Keratinocyte (primary cell): ENCODE measurements at regions not wholly inside any gene's neighbourhood (a gene's known extent, or its start where the extent isn't known, plus 50 kb on each side); places are given as distances from the start of the nearest gene placed in this dataset.

Experiments used
- DNase-seq: peaks from one replicate; pipeline ENCODE4 v3.0.0-alpha.2; 2011; ENCODE audit warnings: low read depth, missing footprints, low spot score
- FAIRE-seq: peaks from 2 replicates; lab custom pipeline; 2011; peaks lifted over from hg19 to GRCh38; lab: Jason Lieb, UNC
- H2AFZ ChIP-seq: 2 replicates; pipeline ENCODE4 v1.6.0; 2012; ENCODE audit warnings: low read length, control low read depth, inconsistent platforms; ENCODE audit not compliant: control insufficient read depth
- H3K27ac ChIP-seq: 2 replicates; pipeline ENCODE4 v1.5.1; 2011; ENCODE audit warnings: low read length; ENCODE audit not compliant: control insufficient read depth, insufficient read depth
- H3K27me3 ChIP-seq: 3 replicates; pipeline ENCODE4 v1.6.0; 2011; ENCODE audit warnings: low read length; ENCODE audit not compliant: control insufficient read depth, insufficient read depth; ENCODE audit errors: extremely low read depth
- H3K36me3 ChIP-seq, 2 experiments: 2 replicates in 1 of 2; 3 replicates in 1 of 2; pipeline ENCODE4 v1.5.1; 2011; ENCODE audit warnings: low read length in 2 of 2, mild to moderate bottlenecking in 1 of 2; ENCODE audit not compliant: control insufficient read depth in 2 of 2, insufficient read depth in 2 of 2; ENCODE audit errors: extremely low read depth in 1 of 2
- H3K4me1 ChIP-seq: 3 replicates; pipeline ENCODE4 v1.5.1; 2011; ENCODE audit warnings: low read length; ENCODE audit not compliant: control insufficient read depth, insufficient read depth; ENCODE audit errors: extremely low read depth
- H3K4me2 ChIP-seq: 3 replicates; pipeline ENCODE4 v1.6.0; 2011; ENCODE audit warnings: low read depth, low read length; ENCODE audit not compliant: control insufficient read depth, insufficient read depth; ENCODE audit errors: extremely low read depth
- H3K4me3 ChIP-seq, 3 experiments: fragments of 200-600 bp in 1 of 3; sonication (generic) in 1 of 3; 2 replicates in 2 of 3; 3 replicates in 1 of 3; pipeline ENCODE4 v1.5.1; 2011 to 2016; ENCODE audit warnings: low read length in 3 of 3, mild to moderate bottlenecking in 3 of 3, control low read depth in 2 of 3, inconsistent platforms in 1 of 3, low read depth in 1 of 3, mixed read lengths in 1 of 3, mixed run types in 1 of 3, moderate library complexity in 1 of 3; ENCODE audit not compliant: control insufficient read depth in 2 of 3, insufficient read depth in 2 of 3; ENCODE audit errors: extremely low read depth in 1 of 3
- H3K79me2 ChIP-seq: 2 replicates; pipeline ENCODE4 v1.6.0; 2012; ENCODE audit warnings: low read length; ENCODE audit not compliant: control insufficient read depth, insufficient read depth
- H3K9ac ChIP-seq: 3 replicates; pipeline ENCODE4 v1.6.0; 2011; ENCODE audit warnings: low read length; ENCODE audit not compliant: control insufficient read depth, insufficient read depth; ENCODE audit errors: extremely low read depth
- H3K9me1 ChIP-seq: 3 replicates; pipeline ENCODE4 v1.6.0; 2011; ENCODE audit warnings: low read length; ENCODE audit not compliant: control insufficient read depth, insufficient read depth; ENCODE audit errors: extremely low read depth
- H3K9me3 ChIP-seq: 2 replicates; pipeline ENCODE4 v1.5.1; 2012; ENCODE audit warnings: low read depth, low read length; ENCODE audit not compliant: control insufficient read depth
- H4K20me1 ChIP-seq: 3 replicates; pipeline ENCODE4 v1.6.0; 2011; ENCODE audit warnings: low read length; ENCODE audit not compliant: control insufficient read depth, insufficient read depth; ENCODE audit errors: extremely low read depth
- CTCF ChIP-seq, 3 experiments: IDR thresholded peaks in 1 of 3; conservative IDR thresholded peaks in 1 of 3; optimal IDR thresholded peaks in 1 of 3; 2 replicates in 2 of 3; 3 replicates in 1 of 3; pipeline versions ENCODE3 to v1.5.1; 2011; ENCODE audit warnings: low read length in 3 of 3, mild to moderate bottlenecking in 3 of 3, moderate library complexity in 2 of 3, control low read depth in 1 of 3, inconsistent platforms in 1 of 3; ENCODE audit not compliant: insufficient read depth in 2 of 3; ENCODE audit errors: extremely low read depth in 1 of 3
- EZH2 ChIP-seq: IDR thresholded peaks from one replicate; pipeline ENCODE4 v1.6.1; 2012; ENCODE audit warnings: inconsistent platforms, mild to moderate bottlenecking, low read length, moderate library complexity
- dilution Hi-C: fragments of 300-500 bp; cut with MboI; formaldehyde crosslinking; loops from one replicate; pipeline ENCODE4 v1.7.0; 2020; ENCODE audit warnings: low sequenced_read_pairs; ENCODE audit not compliant: extremely low pct_ligation_motif_present

- H3K4me1 ChIP-seq, result no peaks in the 10 kb centered on the region
- no peaks in the 10 kb centered on the region for H3K27me3 ChIP-seq
- no peak overlapping the region for H3K9ac ChIP-seq
- no peaks in the 10 kb centered on the region for H4K20me1 ChIP-seq
- FAIRE-seq (no peak), DNase-seq (no peak)
- dilution Hi-C loops, result no loop called here
- no peaks in the 10 kb centered on the region for H3K9me1 ChIP-seq
- H3K9me3 ChIP-seq, result no peaks in the 10 kb centered on the region
- no peak overlapping the region for H3K4me2 ChIP-seq
- H3K27ac ChIP-seq, result no peak overlapping the region
- no peak overlapping the region for H3K4me3 ChIP-seq
- H2AFZ ChIP-seq, result no peak overlapping the region
- no peaks in the 10 kb centered on the region for H3K79me2 ChIP-seq
- no peaks in the 10 kb centered on the region for H3K36me3 ChIP-seq
- TF ChIP-seq CTCF (optimal IDR thresholded peaks at IDR 0.05 in 1 of 3, IDR thresholded peaks at IDR 0.05 in 1 of 3, conservative IDR thresholded peaks at IDR 0.05 in 1 of 3; ENCODE audit: extremely low read depth in 1 of 3, insufficient read depth in 2 of 3, low read length in 3 of 3), result no peak
- TF ChIP-seq EZH2, result no peak
Observed at GRCh38 chr9:11872471-11872870, 820.7 kb upstream of the TYRP1 start.

GRCh38 chr9:11874414-11874813, 818.8 kb upstream of the TYRP1 start:
- no peak overlapping the region for H3K9ac ChIP-seq
- no peaks in the 10 kb centered on the region for H3K9me3 ChIP-seq
- H3K9me1 ChIP-seq, result no peaks in the 10 kb centered on the region
- H2AFZ ChIP-seq, result no peak overlapping the region
- H3K4me2 ChIP-seq, result no peak overlapping the region
- no peak for FAIRE-seq
- DNase-seq, result no peak
- no peak overlapping the region for H3K4me3 ChIP-seq
- H4K20me1 ChIP-seq, result no peaks in the 10 kb centered on the region
- dilution Hi-C loops, result no loop called here
- TF ChIP-seq CTCF (optimal IDR thresholded peaks at IDR 0.05 in 1 of 3, IDR thresholded peaks at IDR 0.05 in 1 of 3, conservative IDR thresholded peaks at IDR 0.05 in 1 of 3; ENCODE audit: extremely low read depth in 1 of 3, insufficient read depth in 2 of 3, low read length in 3 of 3) (no peak), EZH2 (no peak)
- H3K27ac ChIP-seq, result no peak overlapping the region
- no peaks in the 10 kb centered on the region for H3K4me1 ChIP-seq
- no peaks in the 10 kb centered on the region for H3K36me3 ChIP-seq
- no peaks in the 10 kb centered on the region for H3K27me3 ChIP-seq
- H3K79me2 ChIP-seq, result no peaks in the 10 kb centered on the region
